OCI-LY7 (cell line): ENCODE measurements at regions not wholly inside any gene's neighbourhood (a gene's known extent, or its start where the extent isn't known, plus 50 kb on each side); places are given as distances from the start of the nearest gene placed in this dataset.
A peak's percentile ranks its signal among the peaks of the same experiment; 100 is the strongest.

Experiments used
- BruUV-seq: library from RNA; stranded (reverse); fragments of 400-500 nt; replicated peaks from 2 replicates; lab custom pipeline; 2021; lab: Mats Ljungman, UMichigan
- CTCF ChIA-PET: fragments of 300-600 bp; sonication (Branson Sonifier 250); formaldehyde crosslinking; loops from one replicate; lab custom pipeline; 2022; ENCODE audit warnings: antibody characterized with exemption; ENCODE audit not compliant: unreplicated experiment; lab: Charles Lee
- POLR2A ChIA-PET: fragments of 300-600 bp; sonication (Branson Sonifier 250); formaldehyde crosslinking; loops from one replicate; lab custom pipeline; 2022; ENCODE audit warnings: antibody characterized with exemption; lab: Charles Lee
- DNase-seq: peaks from one replicate; pipeline ENCODE4 v3.0.0-alpha.2; 2015; ENCODE audit warnings: low spot score
- H2AFZ ChIP-seq: fragments of 200-600 bp; sonication (generic), shearing (Covaris generic); 2 replicates; pipeline ENCODE4 v1.6.1; 2014; ENCODE audit warnings: mild to moderate bottlenecking, antibody characterized with exemption, low read length, moderate library complexity
- H3K27ac ChIP-seq: fragments of 200-600 bp; sonication (generic); 2 replicates; pipeline ENCODE4 v1.5.1; 2014; ENCODE audit warnings: mixed run types, low read depth, mild to moderate bottlenecking, moderate library complexity, low read length, inconsistent platforms; ENCODE audit not compliant: poor library complexity, severe bottlenecking
- H3K36me3 ChIP-seq: fragments of 200-600 bp; sonication (generic); 2 replicates; pipeline ENCODE4 v1.6.1; 2014; ENCODE audit warnings: mild to moderate bottlenecking, antibody characterized with exemption, low read length, moderate library complexity, mixed read lengths; ENCODE audit not compliant: insufficient read depth
- H3K4me1 ChIP-seq: fragments of 200-600 bp; sonication (generic); 2 replicates; pipeline ENCODE4 v1.5.1; 2014; ENCODE audit warnings: mild to moderate bottlenecking, low read length; ENCODE audit not compliant: insufficient read depth, poor library complexity, severe bottlenecking
- H3K4me2 ChIP-seq: fragments of 200-600 bp; sonication (generic); 2 replicates; pipeline ENCODE4 v1.6.1; 2014; ENCODE audit warnings: mild to moderate bottlenecking, low read length
- H3K4me3 ChIP-seq: fragments of 200-600 bp; sonication (generic); 2 replicates; pipeline ENCODE4 v1.5.1; 2014; ENCODE audit warnings: mild to moderate bottlenecking, low read depth, low read length; ENCODE audit not compliant: poor library complexity, severe bottlenecking
- H3K79me2 ChIP-seq: fragments of 200-600 bp; sonication (generic); 2 replicates; pipeline ENCODE4 v1.6.1; 2016; ENCODE audit warnings: low read depth, mild to moderate bottlenecking, low read length, moderate library complexity, mixed read lengths; ENCODE audit not compliant: insufficient read depth
- H3K9me2 ChIP-seq: fragments of 200-600 bp; sonication (generic); 2 replicates; pipeline ENCODE4 v1.6.1; 2016; ENCODE audit warnings: mild to moderate bottlenecking, low read length, mixed read lengths; ENCODE audit not compliant: insufficient read depth
- H3K9me3 ChIP-seq: fragments of 200-600 bp; sonication (generic); 2 replicates; pipeline ENCODE4 v1.6.1; 2014; ENCODE audit warnings: mild to moderate bottlenecking, mixed run types, low read length, mixed read lengths
- H4K20me1 ChIP-seq: fragments of 200-600 bp; sonication (generic); 2 replicates; pipeline ENCODE4 v1.6.1; 2014; ENCODE audit warnings: mild to moderate bottlenecking, antibody characterized with exemption, low read length, moderate library complexity, mixed read lengths; ENCODE audit not compliant: insufficient read depth
- EZH2phosphoT487 ChIP-seq: fragments of 200-600 bp; sonication (generic); IDR thresholded peaks from 2 replicates; pipeline ENCODE4 v1.6.1; 2018; ENCODE audit warnings: low read depth, borderline replicate concordance, mild to moderate bottlenecking, mixed run types, antibody characterized with exemption, low read length, moderate library complexity, mixed read lengths
- intact Hi-C: fragments of 100-400 bp; cut with micrococcal nuclease; formaldehyde crosslinking; loops from one replicate; pipeline ENCODE4 v1.10.0; 2022; ENCODE audit not compliant: unreplicated experiment
- TF ChIP-seq, protein P1 (sequence below): fragments of 200-600 bp; sonication (generic); conservative IDR thresholded peaks from 2 replicates; pipeline ENCODE4 v1.5.1; 2014; ENCODE audit warnings: mild to moderate bottlenecking, antibody characterized with exemption, low read length, moderate library complexity, mixed read lengths

DNA sequence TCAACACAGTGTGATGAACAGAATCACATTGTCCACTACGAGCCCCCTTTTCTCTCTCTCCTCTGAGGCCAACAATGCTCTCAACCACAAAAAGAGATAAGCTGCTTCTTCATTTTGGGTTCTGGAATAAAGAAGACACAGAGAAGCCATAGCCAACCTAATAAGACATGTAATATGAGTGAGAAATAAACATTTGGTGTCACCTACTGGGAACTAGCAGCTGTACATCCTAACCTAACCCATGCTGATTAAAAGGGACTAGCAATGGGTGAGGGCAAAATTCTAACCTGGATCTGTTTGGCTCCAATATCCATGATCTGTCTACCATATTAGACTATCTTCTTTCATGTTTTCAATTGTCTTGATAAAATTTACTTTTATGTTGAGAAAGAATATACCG is 369.1 kb upstream of the MARCKS start:
- ChIA-PET CTCF (no interaction called here), POLR2A (interaction anchor here (0.7 kb wide), 1 partner anchor 11 kb away, joined by 3 read pairs; no protein-coding TSS in a partner anchor)
- no peak for DNase-seq
- intact Hi-C loops = no loop called here
- no peak overlapping the region for H3K4me2 ChIP-seq
- H3K4me3 ChIP-seq = no peak overlapping the region
- H3K79me2 ChIP-seq = no peaks in the 10 kb centered on the region
- H3K36me3 ChIP-seq = no peaks in the 10 kb centered on the region
- TF ChIP-seq, protein P1, sequence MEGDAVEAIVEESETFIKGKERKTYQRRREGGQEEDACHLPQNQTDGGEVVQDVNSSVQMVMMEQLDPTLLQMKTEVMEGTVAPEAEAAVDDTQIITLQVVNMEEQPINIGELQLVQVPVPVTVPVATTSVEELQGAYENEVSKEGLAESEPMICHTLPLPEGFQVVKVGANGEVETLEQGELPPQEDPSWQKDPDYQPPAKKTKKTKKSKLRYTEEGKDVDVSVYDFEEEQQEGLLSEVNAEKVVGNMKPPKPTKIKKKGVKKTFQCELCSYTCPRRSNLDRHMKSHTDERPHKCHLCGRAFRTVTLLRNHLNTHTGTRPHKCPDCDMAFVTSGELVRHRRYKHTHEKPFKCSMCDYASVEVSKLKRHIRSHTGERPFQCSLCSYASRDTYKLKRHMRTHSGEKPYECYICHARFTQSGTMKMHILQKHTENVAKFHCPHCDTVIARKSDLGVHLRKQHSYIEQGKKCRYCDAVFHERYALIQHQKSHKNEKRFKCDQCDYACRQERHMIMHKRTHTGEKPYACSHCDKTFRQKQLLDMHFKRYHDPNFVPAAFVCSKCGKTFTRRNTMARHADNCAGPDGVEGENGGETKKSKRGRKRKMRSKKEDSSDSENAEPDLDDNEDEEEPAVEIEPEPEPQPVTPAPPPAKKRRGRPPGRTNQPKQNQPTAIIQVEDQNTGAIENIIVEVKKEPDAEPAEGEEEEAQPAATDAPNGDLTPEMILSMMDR = no peak
- no peak for TF ChIP-seq EZH2phosphoT487
- BruUV-seq = no TSS peak
- no peaks in the 10 kb centered on the region for H4K20me1 ChIP-seq
- H2AFZ ChIP-seq = no peak overlapping the region
- no peaks in the 10 kb centered on the region for H3K9me2 ChIP-seq
- H3K9me3 ChIP-seq = no peaks in the 10 kb centered on the region
- no peak overlapping the region for H3K27ac ChIP-seq
- H3K4me1 ChIP-seq = no peaks in the 10 kb centered on the region

DNA sequence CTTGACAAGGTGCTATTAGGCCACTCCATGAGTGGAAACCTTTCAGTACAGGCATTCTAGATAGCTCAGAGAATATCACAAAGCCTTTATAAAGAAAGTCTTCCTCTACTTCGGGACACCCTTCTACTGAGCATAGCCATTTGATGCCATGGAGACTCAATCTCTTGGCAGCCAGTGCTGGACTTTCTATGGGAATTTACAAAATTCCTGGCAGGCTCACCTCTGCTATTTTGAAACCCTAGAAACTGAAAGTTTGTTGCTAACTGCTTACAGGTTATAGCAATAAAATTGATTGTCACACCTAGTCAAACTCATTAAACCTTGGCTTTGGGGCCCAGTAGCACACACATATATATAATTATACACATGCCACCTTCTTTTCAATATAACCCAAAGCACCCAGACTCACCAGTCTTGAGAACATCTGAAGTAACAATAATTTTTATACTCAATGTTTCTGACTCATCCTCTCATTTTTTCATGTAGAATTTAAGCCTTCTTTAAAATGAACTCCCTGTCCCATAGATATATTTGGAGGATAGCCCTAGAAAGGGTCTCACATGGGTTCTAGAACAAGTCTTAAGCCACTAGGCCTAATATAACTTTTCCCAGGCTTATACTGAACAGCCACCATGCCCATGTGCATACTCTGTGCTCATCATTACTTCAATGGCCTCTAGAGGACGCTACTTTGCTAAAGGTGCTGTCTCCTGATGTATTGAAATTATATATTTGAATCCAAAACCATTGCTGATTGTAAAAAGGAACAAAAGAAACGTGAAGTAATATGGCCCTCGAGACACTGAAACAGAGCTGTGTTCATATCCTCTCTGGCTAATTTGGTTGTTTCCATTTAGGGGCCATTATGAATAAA is 368.1 kb upstream of the MARCKS start:
- no peak for TF ChIP-seq EZH2phosphoT487
- TF ChIP-seq, protein P1 = peak; percentile 64

More for the DNA sequence above, 368.1 kb upstream of the MARCKS start:
- POLR2A ChIA-PET = interaction anchor here (0.5 to 1.0 kb wide), 3 partner anchors 23 to 335 kb away, joined by 3 to 4 read pairs (median 3); no protein-coding TSS in a partner anchor
- no TSS peak for BruUV-seq
- H3K9me2 ChIP-seq = no peaks in the 10 kb centered on the region
- intact Hi-C loops = no loop called here
- CTCF ChIA-PET = no interaction called here
- H2AFZ ChIP-seq = no peak overlapping the region
- no peak overlapping the region for H3K4me3 ChIP-seq
- H3K79me2 ChIP-seq = no peaks in the 10 kb centered on the region
- DNase-seq = no peak
- no peaks in the 10 kb centered on the region for H3K9me3 ChIP-seq
- H3K27ac ChIP-seq = no peak overlapping the region
- H4K20me1 ChIP-seq = no peaks in the 10 kb centered on the region
- no peaks in the 10 kb centered on the region for H3K4me1 ChIP-seq
- no peaks in the 10 kb centered on the region for H3K36me3 ChIP-seq
- no peak overlapping the region for H3K4me2 ChIP-seq
